ENCODE measurements at regions not wholly inside any gene's neighbourhood (a gene's known extent, or its start where the extent isn't known, plus 50 kb on each side); places are given as distances from the start of the nearest gene placed in this dataset.
"Not testable (repeated sequence)": the region's sequence is repeated elsewhere in the genome, so short reads cannot be mapped to it uniquely, and the experiment has no call there.

DNA sequence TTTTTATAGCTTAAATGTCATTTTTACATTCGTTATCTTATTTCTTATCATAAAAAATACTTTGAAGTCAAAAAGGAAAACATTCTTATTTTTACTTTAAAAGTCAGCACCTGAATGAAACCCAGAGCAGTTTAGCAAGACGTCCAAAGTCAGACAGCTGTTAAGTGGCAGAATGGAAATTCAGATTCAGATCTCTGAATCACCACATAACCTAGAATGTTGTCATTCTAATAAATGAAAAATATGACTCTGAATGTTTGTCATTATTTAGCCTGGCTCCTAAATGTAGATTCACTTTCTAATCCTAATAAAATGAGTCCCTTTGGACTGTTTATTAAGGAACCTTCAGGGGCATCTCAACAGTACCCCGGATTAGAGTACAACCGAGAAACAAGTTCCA is 75.2 kb upstream of the RGS7 start:
- Histone ChIP-seq H3K9me3 (no peaks in the 10 kb centered on the region), H3K4me1 (no peaks in the 10 kb centered on the region), H3K27ac (no peak overlapping the region), H3K4me3 (no peak overlapping the region), H3K36me3 (no peaks in the 10 kb centered on the region), H3K27me3 (no peaks in the 10 kb centered on the region)
- TF ChIP-seq, protein P1, sequence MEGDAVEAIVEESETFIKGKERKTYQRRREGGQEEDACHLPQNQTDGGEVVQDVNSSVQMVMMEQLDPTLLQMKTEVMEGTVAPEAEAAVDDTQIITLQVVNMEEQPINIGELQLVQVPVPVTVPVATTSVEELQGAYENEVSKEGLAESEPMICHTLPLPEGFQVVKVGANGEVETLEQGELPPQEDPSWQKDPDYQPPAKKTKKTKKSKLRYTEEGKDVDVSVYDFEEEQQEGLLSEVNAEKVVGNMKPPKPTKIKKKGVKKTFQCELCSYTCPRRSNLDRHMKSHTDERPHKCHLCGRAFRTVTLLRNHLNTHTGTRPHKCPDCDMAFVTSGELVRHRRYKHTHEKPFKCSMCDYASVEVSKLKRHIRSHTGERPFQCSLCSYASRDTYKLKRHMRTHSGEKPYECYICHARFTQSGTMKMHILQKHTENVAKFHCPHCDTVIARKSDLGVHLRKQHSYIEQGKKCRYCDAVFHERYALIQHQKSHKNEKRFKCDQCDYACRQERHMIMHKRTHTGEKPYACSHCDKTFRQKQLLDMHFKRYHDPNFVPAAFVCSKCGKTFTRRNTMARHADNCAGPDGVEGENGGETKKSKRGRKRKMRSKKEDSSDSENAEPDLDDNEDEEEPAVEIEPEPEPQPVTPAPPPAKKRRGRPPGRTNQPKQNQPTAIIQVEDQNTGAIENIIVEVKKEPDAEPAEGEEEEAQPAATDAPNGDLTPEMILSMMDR (IDR thresholded peaks at IDR 0.05), result no peak
- no peak for TF ChIP-seq POLR2A (IDR thresholded peaks at IDR 0.05)
- DNase-seq, result no peak

DNA sequence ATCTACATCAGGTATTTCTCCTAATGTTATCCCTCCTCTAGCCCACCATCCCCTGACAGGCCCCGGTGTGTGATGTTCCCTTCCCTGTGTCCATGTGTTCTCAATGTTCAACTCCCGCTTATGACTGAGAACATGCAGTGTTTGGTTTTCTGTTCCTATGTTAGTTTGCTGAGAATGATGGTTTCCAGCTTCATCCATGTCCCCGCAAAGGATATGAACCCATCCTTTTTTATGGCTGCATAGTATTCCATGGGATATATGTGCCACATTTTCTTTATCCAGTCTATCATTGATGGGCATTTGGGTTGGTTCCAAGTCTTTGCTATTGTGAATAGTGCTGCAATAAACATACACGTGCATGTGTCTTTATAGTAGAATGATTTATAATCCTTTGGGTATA is 68.1 kb upstream of the RGS7 start:
- H3K36me3 ChIP-seq, H3K9me3 ChIP-seq, DNase-seq, H3K27ac ChIP-seq, H3K4me3 ChIP-seq, H3K27me3 ChIP-seq: not testable (repeated sequence)
- peaks cover 0 to 10% (median 0%) of the 10 kb centered on the region in 4 donors for H3K4me1 ChIP-seq

- no peak overlapping the region for H3K27ac ChIP-seq
- H3K9me3 ChIP-seq, result no peaks in the 10 kb centered on the region
- TF ChIP-seq, protein P1 (IDR thresholded peaks at IDR 0.05), result no peak
- TF ChIP-seq POLR2A (IDR thresholded peaks at IDR 0.05), result no peak
- H3K4me3 ChIP-seq, result peak overlapping the region in 3 of 4 donors; percentile 32 to 40 (median 39)
- peaks cover 0 to 10% (median 0%) of the 10 kb centered on the region in 4 donors for H3K4me1 ChIP-seq
- H3K27me3 ChIP-seq, result no peaks in the 10 kb centered on the region
- H3K36me3 ChIP-seq, result no peaks in the 10 kb centered on the region
- DNase-seq, result no peak
These were observed 67.5 kb upstream of the RGS7 start for GRCh38 chr1:241424480-241424971.

DNA sequence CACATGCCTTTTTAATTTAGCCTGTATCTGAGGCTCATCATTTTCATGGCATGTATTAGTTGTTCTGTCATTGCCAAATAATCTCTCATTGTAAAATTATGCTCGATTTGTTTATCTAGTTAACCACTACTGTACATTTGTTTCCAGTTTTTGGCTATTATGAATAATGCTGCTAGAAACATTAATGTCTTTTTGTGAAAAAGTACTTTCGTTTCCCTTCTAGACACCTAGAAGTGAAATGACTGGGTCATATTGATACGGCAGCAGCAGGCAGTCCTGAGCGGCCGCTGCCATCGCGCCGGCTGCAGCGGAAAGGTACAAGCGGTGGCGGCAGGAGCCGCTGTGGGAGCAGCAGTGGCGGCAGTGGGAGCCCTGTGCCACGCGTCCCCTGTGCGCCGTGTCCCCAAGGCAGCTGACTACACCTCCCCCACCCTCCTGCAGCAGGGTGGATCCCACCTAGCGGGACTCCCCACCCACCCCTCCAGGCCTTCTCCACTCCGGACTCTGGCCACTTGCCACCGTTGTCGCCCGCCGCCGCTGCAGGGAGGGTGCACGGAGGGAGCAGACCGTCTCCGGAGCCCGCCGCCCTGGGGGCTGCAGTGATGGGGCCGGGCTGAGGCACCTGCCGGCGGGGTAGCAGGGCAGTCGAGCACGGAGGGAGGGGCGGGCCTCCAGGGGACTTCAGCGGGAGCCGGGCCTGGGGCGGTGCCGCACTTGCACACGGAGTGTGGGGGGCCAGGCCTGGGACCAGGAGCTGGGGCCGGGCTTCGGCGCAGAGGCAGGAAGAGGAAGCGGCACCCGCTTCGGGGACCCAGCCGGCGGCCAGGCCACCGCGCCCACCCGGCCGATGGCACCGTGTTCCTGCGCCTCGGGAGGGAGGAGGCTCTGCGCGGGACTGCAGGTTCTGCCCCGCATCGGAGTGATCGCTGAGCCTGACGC is 66.8 kb upstream of the RGS7 start:
- no peak overlapping the region for H3K27ac ChIP-seq

GRCh38 chr1:241422470-241422869 is 65.5 kb upstream of the RGS7 start:
- H3K4me1 ChIP-seq, result peaks cover 0 to 10% (median 0%) of the 10 kb centered on the region in 4 donors
- H3K4me3 ChIP-seq, result no peak overlapping the region
- no peak overlapping the region for H3K27ac ChIP-seq
- DNase-seq, result no peak
- no peaks in the 10 kb centered on the region for H3K27me3 ChIP-seq
- no peak for TF ChIP-seq POLR2A (IDR thresholded peaks at IDR 0.05)
- TF ChIP-seq, protein P1 (IDR thresholded peaks at IDR 0.05), result no peak
- H3K36me3 ChIP-seq, result no peaks in the 10 kb centered on the region
- H3K9me3 ChIP-seq, result no peaks in the 10 kb centered on the region

More for the DNA sequence above, 66.8 kb upstream of the RGS7 start:
- H3K4me1 ChIP-seq, result peaks cover 0 to 10% (median 0%) of the 10 kb centered on the region in 4 donors
- H3K36me3 ChIP-seq, result no peaks in the 10 kb centered on the region
- H3K4me3 ChIP-seq, result peak overlapping the region; percentile 30 to 40 (median 36)
- no peaks in the 10 kb centered on the region for H3K27me3 ChIP-seq
- TF ChIP-seq, protein P1 (IDR thresholded peaks at IDR 0.05), result no peak
- TF ChIP-seq POLR2A (IDR thresholded peaks at IDR 0.05), result no peak
- DNase-seq, result peak in 1 of 3 donors; percentile 51
- H3K9me3 ChIP-seq, result no peaks in the 10 kb centered on the region

DNA sequence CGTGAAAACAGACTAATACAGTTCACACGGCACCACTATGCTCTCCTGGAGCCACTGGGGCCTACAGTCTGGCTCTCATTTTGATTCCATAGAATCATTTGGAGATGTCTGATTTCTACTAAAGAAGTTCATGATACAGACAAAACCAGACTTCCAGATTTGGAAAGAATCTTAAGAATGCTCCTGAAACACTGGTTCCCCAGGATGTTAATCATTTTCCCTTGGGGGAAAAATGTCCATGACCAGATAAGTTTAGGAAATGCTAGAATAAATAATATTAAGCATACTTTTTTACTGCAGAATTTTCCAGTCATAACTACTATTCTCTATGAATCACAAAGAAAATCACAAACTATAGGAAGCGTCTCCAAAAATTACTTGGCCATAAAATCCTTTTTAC is 63.0 kb upstream of the RGS7 start:
- H3K27ac ChIP-seq, result no peak overlapping the region
- no peaks in the 10 kb centered on the region for H3K36me3 ChIP-seq
- TF ChIP-seq POLR2A (IDR thresholded peaks at IDR 0.05), result no peak
- TF ChIP-seq, protein P1 (IDR thresholded peaks at IDR 0.05), result no peak
- H3K4me3 ChIP-seq, result no peak overlapping the region
- DNase-seq, result no peak
- H3K4me1 ChIP-seq, result peaks cover 0 to 10% (median 0%) of the 10 kb centered on the region in 4 donors
- H3K27me3 ChIP-seq, result no peaks in the 10 kb centered on the region
- no peaks in the 10 kb centered on the region for H3K9me3 ChIP-seq
